GM18517 (cell line): ENCODE measurements at regions not wholly inside any gene's neighbourhood (a gene's known extent, or its start where the extent isn't known, plus 50 kb on each side); places are given as distances from the start of the nearest gene placed in this dataset.

ENCODE experiments used
- ATAC-seq: cut with Tn5 transposase; IDR thresholded peaks from one replicate; pipeline ENCODE4 v1.9.1; 2021; ENCODE audit warnings: mild to moderate bottlenecking, moderate library complexity; ENCODE audit not compliant: unreplicated experiment

DNA sequence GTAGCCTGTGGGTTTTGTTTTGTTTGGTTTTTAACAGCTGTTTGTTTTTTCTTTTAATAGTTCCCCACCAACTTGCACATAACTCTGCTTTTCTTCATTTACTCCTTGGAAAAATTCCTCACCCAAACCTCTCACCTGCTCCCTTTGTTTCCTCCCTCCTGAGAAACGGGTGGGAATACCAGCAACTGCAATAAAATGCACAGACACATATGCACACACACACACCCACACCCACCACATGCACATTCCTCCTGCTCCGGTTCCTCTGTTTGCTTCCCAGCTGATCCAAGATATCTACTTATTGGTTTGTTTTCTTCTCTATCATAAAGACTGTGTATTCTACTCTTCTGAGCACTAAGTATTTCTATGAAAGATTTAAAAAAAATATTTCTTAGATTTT, 161.1 kb upstream of the EPHA7 start:
- ATAC-seq, result no peak

DNA sequence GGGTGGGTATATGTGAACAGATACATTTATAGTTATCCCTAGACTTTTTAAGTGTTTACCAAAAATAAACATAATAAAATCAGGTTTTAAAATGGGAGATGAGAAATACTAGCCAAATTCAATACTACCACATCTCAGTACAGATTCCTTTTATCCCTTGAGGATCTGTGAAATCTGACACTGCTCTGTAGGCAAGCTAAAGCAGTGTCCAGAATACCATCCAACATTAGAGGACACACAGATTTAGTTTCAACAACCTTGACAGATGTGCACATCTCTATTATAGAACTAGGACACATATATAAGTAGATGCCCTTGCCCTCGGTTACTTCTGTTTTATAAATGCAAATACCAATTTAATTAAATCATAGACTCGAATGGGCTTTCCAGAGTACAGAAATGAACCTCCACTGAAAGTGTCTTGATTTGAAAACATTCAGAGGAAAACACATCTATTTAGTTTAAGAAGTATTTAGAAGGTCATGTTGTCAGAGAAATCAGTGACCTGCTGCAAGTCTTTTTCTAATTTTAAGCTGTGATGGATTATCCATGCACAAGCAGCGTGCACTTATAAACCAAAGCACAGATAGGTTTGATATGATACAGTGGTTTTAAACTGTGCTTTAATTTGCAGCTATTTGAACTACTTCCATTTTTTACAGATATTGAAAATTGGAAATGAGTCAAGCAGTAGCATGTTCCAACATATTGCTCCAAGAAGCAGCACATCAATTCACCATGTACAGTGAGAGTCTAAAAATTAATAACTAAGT, 156.3 kb upstream of the EPHA7 start:
- no peak for ATAC-seq

DNA sequence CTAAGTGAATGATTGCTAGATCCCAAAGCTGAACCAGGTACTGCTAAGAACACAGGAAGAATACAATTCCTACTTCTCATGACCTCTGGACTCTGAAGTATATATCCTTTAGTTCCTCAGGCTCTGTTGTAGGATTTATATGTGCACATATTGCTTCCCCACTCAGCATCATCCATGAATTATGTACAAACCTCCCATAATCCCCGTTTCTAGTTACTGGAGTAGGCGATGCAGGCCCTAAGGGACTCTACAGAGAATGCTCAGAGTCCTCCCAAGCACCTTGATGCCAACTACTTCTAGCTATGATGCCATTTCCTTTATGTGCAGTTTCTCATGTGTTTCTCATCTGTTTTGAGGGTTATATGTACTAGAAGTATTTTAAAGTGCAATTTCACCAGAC, 154.9 kb upstream of the EPHA7 start:
- ATAC-seq, result no peak

DNA sequence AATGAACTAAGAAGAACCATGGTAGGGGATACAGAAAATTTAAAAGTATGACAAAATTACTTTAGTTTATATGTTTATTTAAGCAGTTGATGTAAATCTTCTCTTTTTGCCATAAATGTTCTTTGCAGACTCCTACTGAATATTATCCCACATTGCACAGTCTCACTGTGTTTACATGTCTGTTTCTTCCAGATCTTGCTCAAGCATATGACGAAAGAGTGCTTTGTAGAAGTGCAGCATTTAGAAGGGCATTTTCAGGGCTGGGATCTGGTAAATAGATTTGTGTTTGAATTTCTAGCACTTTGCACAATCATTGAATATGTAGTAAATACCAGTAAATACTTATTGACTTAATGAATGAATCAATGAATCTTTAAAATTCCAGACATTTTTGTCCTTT, 152.0 kb upstream of the EPHA7 start:
- ATAC-seq, result no peak

DNA sequence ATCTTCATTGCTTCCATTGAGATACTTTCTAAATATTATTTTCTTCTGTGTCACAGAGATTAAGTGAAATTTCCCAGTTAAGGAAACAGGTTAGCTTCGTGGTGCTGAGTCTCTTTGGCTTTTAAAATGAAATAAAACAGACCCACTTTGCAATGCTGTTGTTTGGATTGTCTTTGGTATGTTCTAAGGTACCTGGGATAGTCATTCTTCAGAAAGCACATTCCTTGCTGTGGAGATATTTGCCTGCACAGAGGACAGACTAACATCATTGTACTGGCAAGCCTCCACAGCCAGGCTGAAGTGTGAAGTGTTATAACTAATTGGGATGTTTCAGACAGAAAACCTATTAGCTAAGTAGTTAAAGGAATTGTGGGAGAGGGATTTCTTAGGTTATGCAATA, 148.8 kb upstream of the EPHA7 start:
- ATAC-seq, result no peak

DNA sequence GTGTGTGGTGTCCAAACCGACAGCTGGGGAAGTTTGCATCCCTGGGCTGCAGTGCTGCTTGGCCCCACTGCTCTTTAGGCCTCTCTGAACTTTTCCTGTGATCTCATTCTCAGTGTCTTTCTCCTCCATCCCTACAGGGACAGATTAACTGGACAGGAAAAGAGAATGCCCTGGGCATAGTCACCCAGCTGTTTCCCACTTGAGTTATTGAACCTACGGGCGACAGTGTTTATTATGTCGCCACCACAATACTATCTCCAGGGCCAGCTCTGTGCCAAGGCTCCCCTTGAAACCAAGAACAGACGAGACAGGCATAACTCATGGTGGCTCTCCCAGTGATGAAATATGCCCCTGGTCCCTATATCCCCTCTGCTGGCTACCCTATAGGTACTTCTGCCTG, 147.8 kb upstream of the EPHA7 start:
- no peak for ATAC-seq

DNA sequence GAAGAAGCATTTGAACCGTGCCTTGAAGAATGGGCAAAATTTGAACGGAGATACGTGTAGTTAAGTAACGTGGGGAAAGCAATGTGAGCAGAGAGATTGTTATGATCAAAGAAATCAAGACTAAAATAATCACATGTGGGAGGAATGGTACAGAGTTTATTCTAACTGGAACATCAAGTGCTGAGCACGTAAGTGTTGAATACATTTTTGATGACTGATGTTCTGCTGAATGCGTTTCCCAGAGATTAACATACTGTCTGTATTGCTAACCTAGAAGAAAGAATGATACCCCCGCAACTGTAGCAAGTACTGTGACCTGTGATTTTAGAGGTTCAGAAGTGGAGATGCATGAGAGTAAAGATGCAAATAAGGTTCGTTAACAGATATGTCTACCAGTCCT, 146.9 kb upstream of the EPHA7 start:
- no peak for ATAC-seq

DNA sequence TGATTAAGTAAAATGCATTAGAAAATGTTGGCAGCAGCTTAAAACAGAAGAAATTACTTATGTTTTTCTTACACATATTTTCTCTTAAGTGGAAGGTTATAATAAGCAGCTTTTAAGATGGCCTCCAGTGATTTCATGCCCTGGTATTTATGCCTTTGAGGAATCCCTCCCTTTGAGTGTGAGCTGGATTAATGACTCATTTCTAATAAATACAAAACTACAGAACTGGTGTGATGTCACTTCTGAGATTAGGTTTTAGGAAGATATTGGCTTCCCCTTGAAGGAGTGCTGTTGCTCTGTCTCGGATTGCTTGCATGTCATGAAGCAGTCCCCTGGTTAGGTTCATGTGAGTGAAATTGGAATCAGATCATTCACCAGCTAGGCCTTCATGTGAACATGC, 143.2 kb upstream of the EPHA7 start:
- no peak for ATAC-seq

DNA sequence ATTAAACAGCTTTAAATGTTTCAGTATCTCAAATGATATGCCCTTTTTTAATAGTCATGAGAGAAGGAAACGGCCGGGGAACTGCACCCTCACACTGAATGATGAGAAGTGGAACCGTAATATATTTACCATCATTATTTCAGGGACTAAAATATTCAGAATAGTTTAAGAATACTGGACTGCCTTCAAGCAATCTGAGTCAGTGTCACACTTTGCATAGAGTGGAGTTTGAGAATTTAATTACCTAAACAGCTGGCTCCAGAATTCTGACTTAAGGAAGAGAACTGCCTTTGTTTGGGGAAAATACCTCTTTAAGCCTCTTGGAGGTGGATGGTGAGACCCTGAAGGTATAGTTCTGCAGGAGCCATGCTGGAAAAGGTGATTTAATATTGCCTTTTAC, 135.9 kb upstream of the EPHA7 start:
- ATAC-seq, result no peak

DNA sequence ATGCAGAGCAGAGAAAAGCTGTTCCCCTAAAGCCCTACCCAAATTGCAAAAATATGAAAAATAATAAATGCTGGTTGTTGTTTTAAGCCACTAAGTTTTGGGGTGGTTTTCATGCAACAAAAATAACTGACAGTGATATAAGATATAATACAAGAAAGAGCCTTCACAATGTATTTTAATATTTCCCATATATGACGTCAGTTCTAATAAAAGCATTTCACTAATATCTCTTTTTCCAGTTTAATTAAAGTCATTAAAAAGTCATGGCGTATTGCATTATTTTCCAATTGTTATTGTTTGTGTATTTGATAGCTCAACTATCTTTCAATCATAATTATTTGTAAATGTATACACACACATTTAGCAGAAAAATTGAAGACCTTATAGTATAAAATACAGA, 134.7 kb upstream of the EPHA7 start:
- no peak for ATAC-seq

DNA sequence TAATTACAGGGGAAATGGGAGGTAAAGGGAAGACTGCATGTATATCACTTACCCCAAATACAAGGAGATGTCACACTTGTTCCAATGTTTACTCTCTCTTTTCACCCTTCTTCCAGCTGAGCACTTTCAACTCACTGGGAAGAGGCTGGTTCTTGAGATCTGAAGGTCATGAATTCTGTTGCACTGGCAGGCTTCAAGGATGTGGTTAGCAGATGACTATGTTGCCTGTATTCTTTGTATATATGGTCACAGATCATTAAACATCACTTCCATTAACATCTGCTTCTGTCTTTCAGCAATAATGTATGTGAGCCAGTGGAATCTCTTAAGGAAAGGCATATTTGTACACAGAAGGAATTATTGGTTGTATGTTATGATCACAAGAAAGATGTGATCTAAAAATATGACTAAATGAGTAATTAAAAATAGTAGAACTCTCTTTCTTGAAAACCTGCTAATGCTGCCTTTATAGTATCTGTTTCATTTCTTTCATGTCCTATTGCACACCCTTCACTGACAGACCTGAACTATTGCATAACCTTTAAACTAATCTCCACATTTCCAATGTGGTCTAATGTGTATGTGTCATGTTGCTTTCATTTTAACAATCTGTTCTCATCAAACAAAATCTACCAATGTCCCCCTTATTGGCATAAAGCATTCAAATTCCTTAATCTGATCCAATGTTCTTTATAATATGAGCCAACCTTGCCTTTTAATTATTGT, 131.4 kb upstream of the EPHA7 start:
- no peak for ATAC-seq

DNA sequence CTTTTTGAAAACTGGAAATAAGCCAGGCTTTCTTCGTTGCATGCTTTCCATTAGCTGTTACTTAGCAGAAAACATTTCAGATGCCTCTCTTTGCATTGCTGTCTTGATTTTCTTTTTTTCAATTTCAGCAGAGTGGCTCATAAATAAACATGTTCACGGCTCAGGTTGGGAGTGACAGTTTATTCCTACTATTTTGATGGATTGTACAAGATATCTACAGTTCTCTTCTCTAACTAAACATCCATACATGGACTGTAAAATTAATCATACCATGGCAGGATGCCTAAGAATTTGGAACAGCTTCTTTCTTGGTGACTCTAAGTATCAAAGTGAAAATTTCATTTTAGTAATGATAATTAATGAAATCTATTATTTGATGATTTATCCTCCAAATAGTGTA, 130.5 kb upstream of the EPHA7 start:
- no peak for ATAC-seq

DNA sequence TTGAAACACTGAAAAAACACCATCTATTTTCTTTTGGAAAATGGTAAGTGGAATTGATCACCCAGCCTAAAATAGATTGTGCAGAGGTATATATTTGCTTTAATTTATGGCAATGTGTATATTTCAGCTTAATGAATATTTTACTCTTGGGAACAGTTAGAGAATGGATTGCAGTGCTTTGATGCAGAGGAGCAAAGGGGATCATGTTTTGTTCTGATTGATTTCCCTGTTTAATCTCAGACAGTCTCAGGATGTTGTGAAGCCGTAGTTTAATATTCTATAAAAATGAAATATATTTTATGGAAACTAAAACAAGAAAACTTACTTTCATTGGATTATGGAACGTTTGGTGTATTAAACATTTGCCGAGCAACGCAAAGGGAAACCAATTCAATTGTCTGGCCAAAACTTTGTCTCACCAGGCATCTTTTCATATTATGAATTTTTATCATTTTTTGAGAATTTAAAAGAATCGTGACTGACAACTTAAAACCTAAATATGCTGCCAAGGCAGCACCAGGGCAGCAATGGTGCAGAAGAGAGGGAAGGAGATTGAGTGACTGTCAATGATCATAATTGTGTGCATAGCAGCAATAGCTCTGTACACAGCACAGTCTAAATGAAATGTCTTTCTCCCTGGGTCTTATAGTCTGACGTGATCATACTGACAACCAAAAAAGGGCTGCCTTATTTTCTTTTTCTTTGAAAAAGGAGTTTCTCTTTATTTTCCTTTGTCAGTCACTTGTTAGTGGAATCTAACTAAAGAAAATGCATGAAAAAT, 105.5 kb upstream of the EPHA7 start:
- ATAC-seq, result no peak

DNA sequence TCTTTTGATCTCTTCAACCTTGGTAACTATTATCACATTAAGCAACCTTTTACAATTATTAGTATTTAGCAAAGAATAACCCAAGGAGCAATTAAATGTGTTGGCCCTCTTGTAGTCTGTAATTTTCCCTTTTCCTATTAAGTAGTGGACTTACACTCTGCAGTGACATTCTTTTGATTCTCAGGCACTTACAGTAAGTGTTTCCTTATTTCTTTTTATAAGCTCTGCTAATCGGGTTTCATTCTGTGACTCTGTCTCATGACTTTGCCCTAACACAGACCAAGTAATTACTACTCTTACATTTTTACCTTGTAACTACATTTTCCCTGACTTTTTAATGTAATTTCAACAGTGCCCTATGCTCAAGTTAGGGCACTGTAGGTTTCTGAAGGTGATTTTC, 104.0 kb upstream of the EPHA7 start:
- no peak for ATAC-seq

DNA sequence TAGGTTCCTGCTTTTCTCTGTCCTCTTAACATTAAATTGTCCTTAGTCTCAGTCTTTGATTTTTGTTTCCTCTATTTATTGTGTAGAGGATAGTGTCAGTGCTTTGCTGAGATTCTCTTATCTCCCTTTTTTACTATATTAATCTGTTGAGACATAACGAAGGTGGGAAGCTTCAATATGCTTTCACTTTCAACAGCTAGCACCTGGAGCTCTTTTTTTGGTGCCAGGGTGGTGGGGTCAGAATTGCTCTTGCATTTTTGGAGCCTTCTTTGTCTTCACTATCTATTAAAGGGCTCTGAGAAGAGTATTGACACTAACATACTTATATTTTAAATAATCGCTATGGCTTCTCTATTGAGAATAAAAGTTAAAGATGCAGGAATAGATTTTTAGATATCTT, 97.1 kb upstream of the EPHA7 start:
- no peak for ATAC-seq

DNA sequence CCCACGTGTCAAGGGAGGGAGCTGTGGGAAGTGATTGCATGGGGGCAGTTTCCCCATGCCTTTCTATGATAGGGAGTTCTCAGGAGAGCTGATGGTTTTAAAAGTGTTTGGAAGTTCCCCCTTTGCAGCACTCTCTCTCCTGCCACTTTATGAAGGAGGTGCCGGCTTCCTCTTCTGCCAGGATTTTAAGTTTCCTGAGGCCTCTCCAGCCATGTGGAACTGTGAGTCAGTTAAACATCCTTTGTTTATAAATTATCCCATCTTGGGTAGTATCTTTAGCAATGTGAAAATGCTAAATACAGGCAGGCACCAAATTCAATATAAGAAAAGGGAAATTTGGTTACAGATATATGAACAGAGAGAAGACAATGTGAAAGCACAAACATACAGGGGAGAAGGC, 96.4 kb upstream of the EPHA7 start:
- no peak for ATAC-seq

DNA sequence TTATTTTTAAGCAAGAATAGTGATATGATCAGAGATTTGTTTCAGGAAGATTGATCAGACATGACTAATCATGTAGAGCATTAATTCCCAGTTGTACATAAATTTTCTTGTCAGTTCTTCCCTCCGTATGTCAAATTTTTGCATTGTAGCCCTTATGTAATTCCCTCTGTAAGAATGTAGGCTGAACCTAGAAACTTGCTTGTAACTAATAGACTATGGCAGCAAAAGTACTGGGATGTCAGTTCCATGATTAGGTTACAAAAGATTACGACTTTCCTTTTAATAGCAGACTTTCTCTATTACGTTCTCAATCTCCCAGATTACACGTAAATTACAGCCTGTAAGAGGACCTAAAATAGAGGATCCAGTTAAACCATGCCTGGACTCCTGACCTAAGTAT, 79.4 kb upstream of the EPHA7 start:
- ATAC-seq, result no peak

DNA sequence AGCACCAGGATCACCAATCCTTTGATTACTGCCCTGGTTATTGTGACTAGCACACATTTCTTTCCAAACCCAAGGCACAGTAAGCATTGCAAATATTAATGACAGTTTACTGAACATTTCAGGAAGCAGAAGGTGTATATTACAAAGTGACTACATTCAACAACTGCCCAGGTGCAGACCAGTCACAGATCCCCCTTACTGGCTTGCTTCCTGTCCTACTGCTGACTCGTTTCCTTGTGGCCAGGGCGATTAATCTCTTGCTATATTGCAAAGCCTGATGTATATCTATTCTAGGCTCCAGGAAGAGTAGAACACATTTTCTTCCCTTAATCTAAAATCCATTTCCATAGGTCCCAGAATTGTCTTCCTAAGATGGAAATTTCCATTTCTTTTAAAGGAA, 77.2 kb upstream of the EPHA7 start:
- no peak for ATAC-seq

DNA sequence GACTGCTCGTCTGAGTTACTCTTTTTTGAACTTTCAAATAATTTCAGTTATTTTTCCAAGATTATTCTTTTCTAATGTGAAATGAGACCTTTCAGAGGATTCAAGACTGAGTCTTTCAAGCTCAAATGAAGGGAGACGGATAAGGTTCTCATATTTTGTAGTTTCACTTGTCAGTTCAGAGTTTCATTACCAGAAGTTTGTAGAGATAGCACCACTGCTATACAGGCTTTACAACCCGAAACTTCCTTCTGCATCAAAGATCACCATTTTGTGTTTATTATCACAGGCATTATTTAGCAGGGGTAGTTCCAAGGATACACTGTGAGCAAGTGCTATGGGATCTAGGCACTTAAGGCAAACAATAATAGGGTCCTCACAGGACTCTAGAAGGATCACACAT, 74.7 kb upstream of the EPHA7 start:
- ATAC-seq, result no peak

DNA sequence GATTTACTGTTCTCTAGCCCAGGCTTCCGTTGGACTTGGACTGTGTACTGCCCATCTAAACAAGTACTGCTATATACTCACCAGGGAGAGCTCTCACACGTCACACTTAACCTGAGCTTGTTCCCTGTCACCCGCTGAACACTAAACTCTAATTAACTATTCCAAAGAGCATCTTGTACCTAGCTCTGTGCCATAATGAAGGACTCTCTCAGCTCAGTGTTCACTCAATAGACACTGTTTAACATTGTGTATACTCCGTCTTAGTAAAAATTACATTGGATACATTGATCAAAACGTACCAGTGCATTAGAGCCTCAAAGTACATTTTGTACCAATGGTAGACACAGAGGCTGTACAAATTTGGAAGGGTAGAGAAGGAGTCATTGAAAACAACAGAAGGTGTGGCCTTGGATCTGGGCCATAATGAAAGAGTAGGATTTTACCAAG, 55.4 kb upstream of the EPHA7 start:
- ATAC-seq, result no peak

DNA sequence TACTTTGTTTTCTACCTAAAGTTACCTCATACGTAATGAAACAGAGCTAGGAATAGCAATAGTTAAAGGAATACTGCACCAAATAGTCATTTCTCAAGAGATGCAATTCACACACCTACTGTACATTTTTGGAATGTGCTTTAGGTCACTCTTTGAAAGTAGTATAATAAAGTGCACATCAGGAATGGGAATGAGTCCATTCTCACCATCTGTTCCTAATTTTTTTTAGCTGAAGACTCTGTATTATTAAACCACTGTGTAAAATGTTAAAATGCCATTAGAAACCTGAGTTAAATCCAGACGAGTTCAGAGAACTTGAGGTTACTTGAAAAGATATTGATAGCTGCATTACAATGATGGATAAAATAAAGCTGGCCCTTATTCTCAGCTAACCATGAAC, 51.9 kb upstream of the EPHA7 start:
- no peak for ATAC-seq
